Kidney capillary endothelial cell (primary cell): ENCODE measurements at regions not wholly inside any gene's neighbourhood (a gene's known extent, or its start where the extent isn't known, plus 50 kb on each side); places are given as distances from the start of the nearest gene placed in this dataset.

Experiments used
- DNase-seq: peaks from one replicate; pipeline ENCODE4 v3.0.0-alpha.2; 2018; ENCODE audit warnings: low spot score

DNA sequence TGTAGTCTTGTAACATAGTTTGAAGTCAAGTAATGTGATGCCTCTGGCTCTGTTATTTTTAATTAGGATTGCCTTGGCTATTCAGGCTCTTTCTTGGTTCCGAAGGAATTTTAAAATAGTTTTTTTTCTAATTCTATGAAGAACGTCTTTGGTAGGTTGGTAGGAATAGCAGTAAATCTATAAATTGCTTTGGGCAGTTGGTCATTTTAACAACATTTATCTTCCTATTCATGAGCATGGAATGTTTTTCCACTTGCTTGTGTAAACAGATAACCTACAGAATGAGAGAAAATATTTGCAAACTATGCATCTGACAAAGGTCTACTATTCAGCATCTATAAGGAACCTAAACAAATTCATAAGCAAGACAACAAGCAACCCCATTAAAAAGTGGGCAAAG lies 173.2 kb upstream of the TRPC7 start:
- DNase-seq = no peak

DNA sequence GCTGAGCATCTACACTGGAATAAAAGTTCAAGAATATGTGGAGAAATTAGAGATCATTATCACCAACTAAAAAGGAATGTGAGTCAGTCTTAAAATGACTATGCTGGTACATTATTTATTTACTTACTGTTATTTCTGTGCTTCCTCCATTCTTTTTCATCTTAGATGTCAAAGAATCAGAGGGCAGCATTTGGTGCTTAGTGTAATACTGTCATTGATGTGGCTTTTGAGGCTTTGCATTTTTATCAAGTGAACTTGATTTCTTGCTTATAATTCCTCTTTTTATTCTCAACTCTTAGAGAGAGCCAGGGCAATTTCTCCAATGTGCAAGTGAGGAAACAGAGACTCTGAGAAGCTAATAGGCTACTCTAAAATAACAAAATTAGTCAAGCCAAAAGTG lies 163.7 kb upstream of the TRPC7 start:
- DNase-seq = no peak

DNA sequence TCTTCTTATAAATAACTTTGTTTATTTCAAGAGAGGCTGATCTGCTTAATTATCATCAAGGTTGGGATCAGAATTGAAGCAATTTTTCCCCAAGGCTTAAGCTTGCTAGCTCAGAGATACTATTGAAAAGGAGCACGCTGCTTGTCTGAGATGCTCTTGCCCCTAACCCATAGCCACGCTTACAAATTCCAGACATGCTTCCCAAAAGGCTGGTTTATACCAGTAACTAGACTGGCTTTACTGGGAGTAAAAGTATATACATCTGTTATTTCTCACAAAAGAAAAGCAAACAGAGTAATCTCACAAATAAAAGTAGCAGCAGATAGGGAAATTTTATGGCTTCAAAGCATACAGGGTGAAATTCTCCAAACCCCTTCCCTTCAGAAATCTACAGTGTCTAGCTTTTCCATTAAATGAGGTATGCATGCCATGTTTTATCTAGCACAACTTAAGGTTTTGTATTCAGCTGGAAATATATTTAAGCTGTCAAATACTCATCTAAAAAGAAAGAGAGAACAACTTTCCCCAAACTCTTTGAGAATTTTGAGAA lies 163.2 kb upstream of the TRPC7 start:
- DNase-seq = no peak

DNA sequence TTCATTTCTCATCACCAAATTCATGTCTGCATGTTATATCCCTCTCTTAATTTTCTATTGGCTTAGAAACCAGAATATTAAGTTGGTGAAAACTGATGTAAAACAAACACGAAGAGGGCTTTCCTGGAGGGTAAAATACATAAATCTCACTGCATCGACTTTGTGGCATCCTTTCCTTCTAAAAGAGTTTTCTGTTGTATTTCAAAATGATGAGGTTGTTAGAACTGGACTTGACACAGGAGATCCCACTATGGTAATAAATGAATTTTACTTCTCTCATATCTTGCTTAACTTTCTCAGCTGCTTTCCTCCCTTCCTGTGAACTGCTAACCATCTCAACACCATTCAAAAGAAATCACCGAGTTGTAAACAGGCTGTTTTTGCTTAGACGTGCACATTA lies 162.0 kb upstream of the TRPC7 start:
- no peak for DNase-seq

DNA sequence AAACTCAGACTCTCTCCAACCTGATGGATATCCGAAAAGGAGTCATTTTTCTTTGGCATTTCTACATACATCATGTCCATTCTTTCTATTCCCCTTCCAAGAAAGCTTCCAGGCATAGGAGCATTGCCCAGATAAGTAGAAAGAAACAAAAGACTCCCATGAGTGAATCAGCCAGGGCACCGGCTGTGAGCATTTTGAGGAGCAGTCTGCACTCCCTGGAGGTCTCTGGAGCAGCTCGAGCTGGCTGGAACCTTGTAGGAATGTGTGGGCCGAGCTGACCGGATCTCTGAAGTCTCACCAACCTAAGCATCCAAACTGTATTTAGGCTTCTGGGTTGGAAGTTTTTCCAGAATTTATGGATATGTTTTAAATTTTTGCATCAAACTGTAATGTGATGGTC lies 161.4 kb upstream of the TRPC7 start:
- DNase-seq = no peak

DNA sequence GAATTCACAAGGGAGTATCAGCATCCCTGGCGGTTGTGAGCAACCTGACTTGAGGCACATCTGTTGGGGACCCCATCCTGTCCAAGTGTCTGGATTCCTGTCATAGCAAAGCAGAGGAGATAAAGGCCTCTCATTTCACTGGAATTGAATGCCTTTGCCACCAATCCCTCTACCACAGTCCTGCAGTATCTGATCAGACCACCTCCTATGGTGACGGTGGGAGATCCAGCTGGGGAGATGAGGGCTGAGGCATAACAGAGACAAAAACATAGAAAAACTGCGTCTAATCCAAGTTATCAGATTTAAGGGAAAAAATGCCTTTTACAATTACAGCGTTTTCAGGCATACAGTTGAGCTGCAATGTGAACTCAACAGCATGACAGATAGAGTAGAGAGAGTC lies 160.7 kb upstream of the TRPC7 start:
- DNase-seq = no peak

DNA sequence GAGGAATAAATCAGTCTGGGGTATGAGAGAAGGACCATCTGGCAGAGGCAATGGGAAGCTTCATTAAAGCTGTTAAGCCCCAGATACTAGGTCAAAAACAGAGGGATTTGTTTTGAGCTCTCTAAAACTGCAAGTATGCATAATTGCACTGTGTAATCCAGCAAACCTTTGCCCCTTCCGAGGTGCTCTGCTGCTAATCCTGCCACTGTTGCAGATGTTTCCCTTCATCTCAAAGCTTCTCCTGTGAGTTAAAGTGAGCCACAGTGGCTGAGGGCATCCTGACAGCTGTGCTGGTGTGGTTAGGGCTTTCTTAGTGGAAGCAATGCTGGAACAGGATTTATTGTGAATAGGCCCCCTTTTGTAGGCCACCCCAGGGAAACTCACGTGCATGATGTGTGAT lies 160.3 kb upstream of the TRPC7 start:
- no peak for DNase-seq

DNA sequence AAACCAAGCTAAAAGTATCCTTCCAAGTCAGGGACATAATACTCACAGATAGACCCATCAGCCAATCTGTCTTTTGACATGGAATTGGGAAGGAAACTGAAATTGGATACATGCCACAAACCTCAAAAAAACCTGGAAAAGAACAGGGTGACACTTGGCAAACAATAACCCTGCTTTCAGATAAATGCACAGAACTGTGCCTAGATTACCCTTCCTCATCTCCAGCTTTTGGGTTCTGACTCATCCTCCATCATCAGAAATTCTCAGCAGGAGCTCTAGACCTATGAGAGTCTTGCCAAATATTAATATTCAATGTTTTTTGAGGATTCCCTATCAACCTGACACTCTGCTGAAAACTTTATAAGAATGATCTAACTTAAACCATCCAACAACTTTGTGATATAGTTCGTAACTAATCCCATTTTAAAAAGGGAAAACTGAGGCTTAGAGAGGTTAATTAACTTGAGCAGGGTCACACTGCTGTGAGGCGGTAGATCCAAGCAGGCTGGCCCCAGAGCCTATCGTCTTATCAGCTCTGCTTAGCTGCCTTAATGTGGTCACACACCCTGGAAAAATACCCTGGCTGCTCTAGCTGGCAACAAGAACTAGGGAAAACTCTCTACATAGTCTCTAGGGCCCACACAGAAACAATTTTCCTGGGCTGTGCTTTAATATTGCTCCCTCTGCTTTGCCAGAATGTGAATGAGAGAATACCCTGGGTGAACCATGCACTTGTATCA lies 157.0 kb upstream of the TRPC7 start:
- DNase-seq = no peak

DNA sequence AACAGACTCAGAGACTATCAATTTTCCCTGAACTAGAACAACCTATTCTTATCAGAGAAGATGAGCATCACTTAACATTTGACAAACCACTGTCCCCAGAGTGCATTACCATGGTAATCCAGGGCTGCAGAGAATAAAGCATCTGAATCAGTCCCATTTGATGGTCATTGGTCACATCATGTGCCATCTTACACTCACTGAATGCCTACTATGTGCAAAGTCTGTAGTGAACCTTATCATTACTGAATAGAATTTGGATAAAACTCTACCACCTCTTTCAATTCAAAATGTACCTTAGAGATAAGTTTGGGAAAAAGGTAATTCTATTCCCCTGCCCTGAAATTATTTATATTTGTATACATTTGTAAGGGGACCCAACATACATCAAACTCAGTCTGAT lies 156.4 kb upstream of the TRPC7 start:
- DNase-seq = no peak

DNA sequence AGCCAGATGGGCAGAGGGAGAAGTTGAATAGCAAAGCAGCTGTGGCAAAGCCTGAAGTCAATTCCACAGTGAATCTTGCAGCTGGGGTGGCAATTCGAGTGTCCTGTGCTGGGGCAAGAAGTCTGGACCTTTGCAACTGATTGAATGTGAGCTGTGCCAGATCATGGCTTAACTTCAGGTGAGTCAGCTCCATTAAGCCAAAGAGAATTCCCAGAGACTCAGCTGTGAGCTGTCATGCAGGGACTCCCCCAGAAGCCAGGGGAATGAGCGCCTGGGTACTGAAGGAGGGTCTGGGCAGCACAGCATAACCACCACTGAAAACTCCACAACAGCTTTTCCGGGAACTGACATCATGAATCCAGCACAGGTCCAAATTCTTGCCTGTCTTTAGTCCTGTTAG lies 153.5 kb upstream of the TRPC7 start:
- no peak for DNase-seq

DNA sequence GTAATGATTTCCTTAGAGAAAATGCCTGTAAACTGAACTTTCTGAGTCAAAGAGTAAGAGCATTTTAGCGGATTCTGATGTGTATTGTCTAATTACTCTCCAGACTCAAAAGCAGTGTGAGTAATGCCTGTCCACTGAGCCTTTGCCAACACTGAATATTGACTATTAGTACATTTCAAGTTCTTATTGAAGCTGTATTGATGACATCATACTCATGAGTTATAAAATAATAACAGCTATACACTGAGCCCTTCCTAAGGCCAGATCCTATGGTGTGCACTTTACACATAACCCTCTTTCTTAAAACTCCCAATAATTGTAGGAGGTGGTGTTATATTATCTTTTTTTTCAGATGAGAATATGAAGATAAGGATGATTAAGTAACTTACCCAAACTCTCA lies 152.8 kb upstream of the TRPC7 start:
- no peak for DNase-seq

DNA sequence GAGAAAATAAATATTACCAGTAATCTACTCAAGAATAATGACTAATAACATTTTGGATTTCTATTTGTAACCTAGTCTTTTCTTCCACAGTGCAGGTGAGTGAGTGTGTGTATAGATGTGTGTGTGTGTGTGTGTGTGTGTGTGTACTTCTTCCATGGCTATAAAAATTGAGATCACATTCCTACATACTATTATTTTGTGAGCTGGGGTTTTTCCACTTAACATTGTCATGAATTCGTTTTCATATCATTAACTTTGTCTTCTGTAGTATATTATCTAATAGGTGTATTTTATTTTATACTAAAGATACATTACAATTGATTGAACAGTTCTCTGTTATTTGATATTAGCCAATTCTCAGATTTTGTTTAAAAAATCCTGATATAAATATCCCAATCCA lies 152.4 kb upstream of the TRPC7 start:
- DNase-seq = no peak

DNA sequence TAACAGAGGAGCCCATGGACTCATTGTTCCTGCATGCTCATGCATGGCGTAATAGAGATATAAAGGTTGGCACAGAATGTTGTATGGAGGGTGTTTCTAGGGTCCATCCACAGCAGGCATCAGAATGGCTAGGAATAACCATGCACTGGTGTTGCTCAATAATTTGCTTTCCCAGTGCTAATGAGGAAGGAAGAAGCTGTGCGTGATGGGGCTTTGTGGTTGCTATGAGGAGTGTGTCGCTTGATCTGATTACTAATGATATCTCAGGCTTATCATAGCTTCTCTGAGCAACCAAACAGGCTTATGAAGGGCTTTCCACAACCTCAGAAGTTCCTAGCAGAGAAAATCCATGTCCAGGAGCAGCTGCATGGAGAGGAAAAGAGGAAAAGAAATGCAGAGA lies 151.3 kb upstream of the TRPC7 start:
- no peak for DNase-seq

DNA sequence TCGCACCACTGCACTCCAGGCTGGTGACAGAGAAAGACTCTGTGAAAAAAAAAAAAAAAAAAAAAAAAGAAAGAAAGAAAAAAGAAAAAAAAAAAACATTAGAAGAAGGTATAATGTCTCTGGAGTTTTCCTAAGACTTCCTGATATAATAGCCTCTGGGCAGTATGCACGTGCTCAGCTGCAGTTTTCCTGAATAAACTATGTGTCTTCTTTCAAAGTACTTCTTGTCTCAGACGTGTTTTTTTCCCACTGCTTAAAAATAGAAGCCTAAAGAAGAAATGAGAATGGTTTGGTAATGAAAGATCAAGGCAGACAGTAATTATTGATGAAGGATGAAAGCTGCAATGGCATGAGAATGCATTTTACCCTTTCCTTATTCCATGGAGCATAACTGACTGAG lies 148.1 kb upstream of the TRPC7 start:
- DNase-seq = no peak

DNA sequence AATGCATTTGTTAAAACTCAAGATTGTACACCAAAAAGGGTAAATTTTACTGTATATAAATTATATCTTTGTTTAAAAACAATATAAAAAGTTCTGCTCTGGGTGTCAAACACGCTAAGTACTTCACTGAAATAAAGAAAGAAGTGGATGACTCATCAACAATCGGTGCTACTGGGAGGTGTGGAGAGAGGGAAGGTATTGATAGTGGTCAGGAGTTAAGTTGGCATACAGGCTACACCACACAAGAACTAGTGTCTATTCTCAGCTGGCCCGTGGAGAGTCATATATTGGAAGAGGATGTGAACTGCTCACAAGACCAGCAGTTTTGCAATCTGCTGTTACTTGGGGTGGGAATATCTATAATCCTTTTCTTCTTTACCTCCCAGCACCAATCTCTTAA lies 145.7 kb upstream of the TRPC7 start:
- DNase-seq = no peak

DNA sequence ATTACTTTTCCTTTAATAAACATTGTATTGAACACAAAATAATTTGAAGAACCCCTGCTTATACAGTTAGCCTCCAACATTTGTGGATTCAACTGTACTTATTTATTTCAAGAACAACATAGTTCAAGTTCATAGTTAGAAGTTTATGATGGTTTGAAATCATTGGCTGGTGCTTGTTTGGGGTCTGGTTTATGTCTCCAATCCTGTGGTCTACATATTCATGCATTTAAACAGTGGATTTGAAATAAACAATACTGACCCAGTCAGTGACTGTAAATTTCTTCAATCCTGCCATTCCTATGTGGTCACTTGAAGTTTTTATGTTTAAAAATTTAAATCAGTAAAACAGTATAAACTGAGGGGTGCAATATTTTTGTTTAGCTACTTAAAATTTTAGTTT lies 145.1 kb upstream of the TRPC7 start:
- no peak for DNase-seq

DNA sequence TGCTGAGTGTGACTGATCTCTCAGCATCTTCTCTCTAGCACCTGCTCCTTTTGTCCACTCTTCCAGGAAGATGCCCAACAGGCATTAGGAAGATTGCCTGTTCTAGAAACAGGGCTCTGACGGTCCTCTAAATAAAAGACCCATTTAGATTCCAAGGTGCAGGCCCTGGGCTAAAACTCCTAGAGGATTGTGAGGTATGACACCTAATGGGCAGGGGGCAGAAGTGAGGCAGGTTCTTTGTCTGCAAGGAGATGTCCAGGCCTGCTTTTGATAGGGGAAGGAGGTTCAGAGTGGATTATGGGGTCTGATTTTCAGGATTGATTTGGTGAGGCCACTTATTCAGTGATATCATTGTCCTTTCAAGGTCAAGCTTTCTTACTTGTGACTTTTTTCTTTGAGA lies 140.8 kb upstream of the TRPC7 start:
- no peak for DNase-seq

DNA sequence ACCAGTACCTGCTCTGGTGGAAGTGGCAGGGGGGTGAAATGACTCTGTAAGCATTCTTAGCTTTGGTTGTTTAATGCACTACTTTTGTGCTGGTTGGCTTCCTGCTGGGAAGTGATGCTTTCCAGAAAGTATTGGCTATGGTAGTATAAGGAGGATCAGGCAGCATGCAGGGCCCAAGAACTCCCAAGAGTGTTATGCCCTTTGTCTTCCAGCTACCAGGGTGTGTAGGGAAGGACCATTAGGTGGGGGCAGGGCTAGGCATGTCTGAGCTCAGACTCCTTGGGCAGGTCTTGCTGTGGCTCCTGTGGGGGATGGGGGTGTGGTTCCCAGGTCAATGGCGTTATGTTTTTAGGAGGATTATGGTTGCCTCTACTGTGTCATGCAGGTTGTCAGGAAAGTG lies 135.8 kb upstream of the TRPC7 start:
- no peak for DNase-seq

DNA sequence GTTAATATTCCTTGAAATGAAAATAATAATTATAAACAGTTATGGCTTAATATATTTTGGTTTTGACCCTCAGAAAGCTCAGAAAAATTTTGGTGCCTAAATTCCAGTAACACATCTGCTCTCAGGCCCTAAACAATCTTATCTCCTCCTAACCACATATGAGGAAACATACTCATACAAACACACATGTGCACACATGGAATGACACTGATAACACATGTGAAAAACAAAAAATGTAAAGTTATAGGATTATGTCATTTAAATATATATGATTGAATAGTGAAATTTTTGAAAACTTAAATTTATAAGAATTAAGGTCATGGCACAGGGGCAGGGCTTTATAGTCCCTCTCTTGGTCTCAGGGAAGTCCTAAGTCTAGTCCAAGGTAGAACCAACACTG lies 127.2 kb upstream of the TRPC7 start:
- DNase-seq = no peak

DNA sequence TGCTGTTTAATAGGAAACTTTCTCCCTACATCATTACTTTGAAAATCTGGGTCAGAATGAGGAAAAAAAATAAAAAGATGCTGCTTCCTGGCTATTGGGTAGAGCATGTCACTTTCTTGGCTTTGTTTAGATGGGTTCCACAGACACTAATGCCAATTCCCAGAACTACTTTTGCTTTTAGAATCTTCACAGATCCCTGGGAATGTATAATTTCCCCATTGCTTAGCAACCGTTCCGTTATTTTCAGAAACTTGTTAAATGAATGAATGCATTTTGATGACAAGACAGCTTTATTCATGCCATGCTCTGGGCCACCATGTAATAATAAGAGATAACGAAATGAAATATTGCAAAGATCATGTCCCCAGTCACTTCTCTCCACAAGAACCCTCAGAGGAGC lies 126.5 kb upstream of the TRPC7 start:
- no peak for DNase-seq

DNA sequence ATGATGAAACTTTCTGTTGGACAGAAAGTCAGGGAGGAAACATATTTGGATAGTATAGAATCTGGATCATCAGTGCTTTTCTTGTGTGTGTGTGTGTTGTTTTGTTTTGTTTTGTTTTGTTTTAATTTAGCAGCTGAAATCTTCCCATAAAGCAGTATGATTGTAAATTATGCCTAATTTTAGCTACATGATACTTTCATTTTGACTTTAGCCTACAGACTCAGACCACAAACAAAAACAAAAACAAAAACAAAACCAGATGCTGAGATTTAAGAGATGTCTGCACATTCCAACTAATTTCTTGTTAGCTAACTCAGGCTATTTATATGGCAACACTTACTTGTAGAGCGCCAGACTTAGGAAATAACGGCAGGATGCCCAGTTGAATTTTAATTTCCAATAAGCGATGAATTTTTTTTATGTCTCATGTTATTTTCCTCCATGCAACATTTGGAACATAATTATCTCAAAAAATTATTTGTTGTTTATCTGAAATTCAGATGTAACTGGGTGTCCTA lies 119.5 kb upstream of the TRPC7 start:
- no peak for DNase-seq

DNA sequence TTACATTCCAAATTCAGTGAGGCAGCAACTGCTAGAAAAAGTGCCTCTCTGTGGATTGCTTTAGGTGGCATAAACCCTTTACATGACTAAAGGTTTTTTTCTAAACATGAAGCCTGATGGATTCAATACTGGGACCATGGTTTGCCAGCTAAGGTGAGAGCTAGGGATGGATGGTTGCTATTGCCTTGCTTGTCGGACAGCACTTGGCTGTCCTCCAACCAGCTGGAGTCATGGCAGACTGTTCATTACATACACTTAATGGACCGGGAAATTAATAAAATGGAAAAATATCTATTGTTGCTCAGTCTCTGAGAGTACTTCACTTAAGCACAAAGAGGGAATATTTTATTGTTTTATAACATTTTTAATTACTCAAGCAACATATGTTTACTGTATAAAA lies 116.9 kb upstream of the TRPC7 start:
- DNase-seq = no peak

DNA sequence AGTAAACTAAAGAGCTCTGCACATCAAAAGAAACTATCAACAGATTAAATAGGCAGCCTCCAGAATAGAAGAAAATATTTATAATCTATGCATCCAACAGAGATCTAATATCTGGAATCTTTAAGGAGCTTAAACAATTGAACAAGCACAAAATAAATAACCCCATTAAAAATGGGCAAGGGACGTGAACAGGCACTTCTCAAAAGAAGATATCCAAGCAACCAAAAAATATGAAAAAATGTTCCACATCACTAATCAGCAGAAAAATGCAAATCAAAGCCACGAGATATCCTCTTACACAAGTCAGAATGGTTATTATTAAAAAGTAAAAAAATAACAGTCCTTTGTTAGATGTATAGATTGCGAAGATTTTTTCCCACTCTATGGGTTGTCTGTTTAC lies 109.1 kb upstream of the TRPC7 start:
- no peak for DNase-seq

DNA sequence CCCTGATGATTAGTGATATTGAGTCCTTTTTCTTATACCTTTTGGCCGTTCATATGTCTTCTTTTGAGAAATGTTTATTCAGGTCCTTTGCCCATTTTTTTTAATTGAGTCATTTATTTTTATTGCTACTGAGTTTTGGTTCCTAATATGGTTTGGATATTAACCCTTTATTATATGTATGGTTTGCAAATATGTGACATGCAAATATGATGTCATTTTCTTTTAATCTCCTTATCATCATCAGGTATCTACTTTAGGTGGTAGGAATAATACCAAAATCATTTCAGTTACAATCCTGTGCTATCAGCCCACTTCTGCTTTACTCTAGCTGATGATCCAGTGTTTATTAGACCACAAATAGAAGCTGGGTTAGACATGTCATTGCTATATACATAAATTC lies 102.3 kb upstream of the TRPC7 start:
- DNase-seq = no peak
